ENCODE measurements at regions not wholly inside any gene's neighbourhood (a gene's known extent, or its start where the extent isn't known, plus 50 kb on each side); places are given as distances from the start of the nearest gene placed in this dataset.

GRCh38 chr1:112807117-112807516, 92.0 kb upstream of the PPM1J start:
- no peak for DNase-seq (ENCODE audit: low spot score)
- H3K9me3 Mint-ChIP-seq: no peaks in the 10 kb centered on the region
- no peaks in the 10 kb centered on the region for H3K36me3 Mint-ChIP-seq (ENCODE audit: low read depth)
- no peak overlapping the region for H3K27ac Mint-ChIP-seq
- no peak overlapping the region for H3K4me3 Mint-ChIP-seq
- H3K27me3 Mint-ChIP-seq (ENCODE audit: low read depth): peaks cover 15% of the 10 kb centered on the region
- no peaks in the 10 kb centered on the region for H3K4me1 Mint-ChIP-seq (ENCODE audit: low read depth)

GRCh38 chr1:112806090-112806642, 91.0 kb upstream of the PPM1J start:
- Mint-ChIP-seq H3K27ac (no peak overlapping the region), H3K4me1 (ENCODE audit: low read depth) (no peaks in the 10 kb centered on the region), H3K9me3 (no peaks in the 10 kb centered on the region), H3K36me3 (ENCODE audit: low read depth) (no peaks in the 10 kb centered on the region), H3K4me3 (no peak overlapping the region), H3K27me3 (ENCODE audit: low read depth) (peaks cover 13% of the 10 kb centered on the region)
- no peak for DNase-seq (ENCODE audit: low spot score)

- Mint-ChIP-seq H3K27me3 (ENCODE audit: low read depth) (peaks cover 8% of the 10 kb centered on the region), H3K4me1 (ENCODE audit: low read depth) (no peaks in the 10 kb centered on the region), H3K4me3 (no peak overlapping the region), H3K27ac (no peak overlapping the region), H3K36me3 (ENCODE audit: low read depth) (no peaks in the 10 kb centered on the region), H3K9me3 (no peaks in the 10 kb centered on the region)
- no peak for DNase-seq (ENCODE audit: low spot score)
Observed at GRCh38 chr1:112805155-112805853, 90.2 kb upstream of the PPM1J start.

GRCh38 chr1:112803906-112804762, 89.0 kb upstream of the PPM1J start:
- Mint-ChIP-seq H3K9me3 (no peaks in the 10 kb centered on the region), H3K27ac (no peak overlapping the region), H3K4me1 (ENCODE audit: low read depth) (no peaks in the 10 kb centered on the region), H3K27me3 (ENCODE audit: low read depth) (peaks cover 10% of the 10 kb centered on the region), H3K36me3 (ENCODE audit: low read depth) (no peaks in the 10 kb centered on the region), H3K4me3 (no peak overlapping the region)
- peak; percentile 41 for DNase-seq (ENCODE audit: low spot score)

GRCh38 chr1:112800289-112800688, 85.2 kb upstream of the PPM1J start:
- peaks cover 6% of the 10 kb centered on the region for H3K27me3 Mint-ChIP-seq (ENCODE audit: low read depth)
- no peaks in the 10 kb centered on the region for H3K36me3 Mint-ChIP-seq (ENCODE audit: low read depth)
- no peak overlapping the region for H3K4me3 Mint-ChIP-seq
- no peak overlapping the region for H3K27ac Mint-ChIP-seq
- H3K9me3 Mint-ChIP-seq: no peaks in the 10 kb centered on the region
- no peak for DNase-seq (ENCODE audit: low spot score)
- H3K4me1 Mint-ChIP-seq (ENCODE audit: low read depth): peaks cover 3% of the 10 kb centered on the region

GRCh38 chr1:112798292-112798691, 83.2 kb upstream of the PPM1J start:
- Mint-ChIP-seq H3K4me3 (no peak overlapping the region), H3K9me3 (no peaks in the 10 kb centered on the region), H3K27ac (no peak overlapping the region), H3K4me1 (ENCODE audit: low read depth) (peaks cover 13% of the 10 kb centered on the region), H3K36me3 (ENCODE audit: low read depth) (no peaks in the 10 kb centered on the region), H3K27me3 (ENCODE audit: low read depth) (peaks cover 3% of the 10 kb centered on the region)
- DNase-seq (ENCODE audit: low spot score): no peak

GRCh38 chr1:112797224-112797623, 82.1 kb upstream of the PPM1J start:
- no peaks in the 10 kb centered on the region for H3K9me3 Mint-ChIP-seq
- H3K27ac Mint-ChIP-seq: no peak overlapping the region
- no peaks in the 10 kb centered on the region for H3K36me3 Mint-ChIP-seq (ENCODE audit: low read depth)
- peaks cover 3% of the 10 kb centered on the region for H3K27me3 Mint-ChIP-seq (ENCODE audit: low read depth)
- H3K4me3 Mint-ChIP-seq: no peak overlapping the region
- DNase-seq (ENCODE audit: low spot score): no peak
- peaks cover 13% of the 10 kb centered on the region for H3K4me1 Mint-ChIP-seq (ENCODE audit: low read depth)

GRCh38 chr1:112794654-112795239, 79.6 kb upstream of the PPM1J start:
- H3K27ac Mint-ChIP-seq: no peak overlapping the region
- H3K36me3 Mint-ChIP-seq (ENCODE audit: low read depth): no peaks in the 10 kb centered on the region
- H3K4me1 Mint-ChIP-seq (ENCODE audit: low read depth): peaks cover 13% of the 10 kb centered on the region
- no peak for DNase-seq (ENCODE audit: low spot score)
- H3K9me3 Mint-ChIP-seq: no peaks in the 10 kb centered on the region
- H3K27me3 Mint-ChIP-seq (ENCODE audit: low read depth): peaks cover 3% of the 10 kb centered on the region
- H3K4me3 Mint-ChIP-seq: no peak overlapping the region

GRCh38 chr1:112793631-112794565, 78.8 kb upstream of the PPM1J start:
- no peak for DNase-seq (ENCODE audit: low spot score)
- Mint-ChIP-seq H3K27me3 (ENCODE audit: low read depth) (no peaks in the 10 kb centered on the region), H3K27ac (no peak overlapping the region), H3K4me3 (no peak overlapping the region), H3K36me3 (ENCODE audit: low read depth) (no peaks in the 10 kb centered on the region), H3K4me1 (ENCODE audit: low read depth) (peaks cover 13% of the 10 kb centered on the region), H3K9me3 (no peaks in the 10 kb centered on the region)

- H3K36me3 Mint-ChIP-seq (ENCODE audit: low read depth): no peaks in the 10 kb centered on the region
Observed at GRCh38 chr1:112791723-112792104, 76.6 kb upstream of the PPM1J start.

GRCh38 chr1:112790920-112791722, 76.0 kb upstream of the PPM1J start:
- H3K36me3 Mint-ChIP-seq (ENCODE audit: low read depth): no peaks in the 10 kb centered on the region
- no peaks in the 10 kb centered on the region for H3K9me3 Mint-ChIP-seq
- H3K27me3 Mint-ChIP-seq (ENCODE audit: low read depth): no peaks in the 10 kb centered on the region
- H3K4me3 Mint-ChIP-seq: no peak overlapping the region
- H3K27ac Mint-ChIP-seq: no peak overlapping the region
- peaks cover 13% of the 10 kb centered on the region for H3K4me1 Mint-ChIP-seq (ENCODE audit: low read depth)
- no peak for DNase-seq (ENCODE audit: low spot score)

More at GRCh38 chr1:112791723-112792104, 76.6 kb upstream of the PPM1J start:
- Mint-ChIP-seq H3K4me3 (no peak overlapping the region), H3K27me3 (ENCODE audit: low read depth) (no peaks in the 10 kb centered on the region), H3K27ac (no peak overlapping the region), H3K9me3 (no peaks in the 10 kb centered on the region), H3K4me1 (ENCODE audit: low read depth) (peaks cover 13% of the 10 kb centered on the region)
- no peak for DNase-seq (ENCODE audit: low spot score)

GRCh38 chr1:112788561-112788960, 73.4 kb upstream of the PPM1J start:
- H3K27ac Mint-ChIP-seq: no peak overlapping the region
- no peaks in the 10 kb centered on the region for H3K36me3 Mint-ChIP-seq (ENCODE audit: low read depth)
- no peak overlapping the region for H3K4me3 Mint-ChIP-seq
- H3K27me3 Mint-ChIP-seq (ENCODE audit: low read depth): no peaks in the 10 kb centered on the region
- H3K4me1 Mint-ChIP-seq (ENCODE audit: low read depth): no peaks in the 10 kb centered on the region
- DNase-seq (ENCODE audit: low spot score): no peak
- no peaks in the 10 kb centered on the region for H3K9me3 Mint-ChIP-seq

GRCh38 chr1:112788054-112788453, 72.9 kb upstream of the PPM1J start:
- no peak for DNase-seq (ENCODE audit: low spot score)
- H3K4me3 Mint-ChIP-seq: no peak overlapping the region
- no peaks in the 10 kb centered on the region for H3K27me3 Mint-ChIP-seq (ENCODE audit: low read depth)
- no peaks in the 10 kb centered on the region for H3K36me3 Mint-ChIP-seq (ENCODE audit: low read depth)
- H3K9me3 Mint-ChIP-seq: no peaks in the 10 kb centered on the region
- H3K4me1 Mint-ChIP-seq (ENCODE audit: low read depth): no peaks in the 10 kb centered on the region
- H3K27ac Mint-ChIP-seq: no peak overlapping the region

Data from T-helper 2 cell treated with Interferon-gamma antibody and Interleukin-4, amounts not matched to agents 5 μg/mL and 100 μg/mL, for 36 hours (primary cell).